Liver (tissue), 8 donors: ENCODE measurements at regions not wholly inside any gene's neighbourhood (a gene's known extent, or its start where the extent isn't known, plus 50 kb on each side); places are given as distances from the start of the nearest gene placed in this dataset.

ENCODE experiments used
- DNase-seq: peaks from one replicate; pipeline ENCODE4 v3.0.0-alpha.2; 2017; ENCODE audit warnings: low spot score
- H3K27ac ChIP-seq, 2 donors: one replicate each; pipeline ENCODE4 v1.7.0; 2013; ENCODE audit warnings: inconsistent platforms in 2 of 2, low read length in 2 of 2, control low read depth in 1 of 2, low read depth in 1 of 2, mild to moderate bottlenecking in 1 of 2
- H3K27me3 ChIP-seq, 4 donors: one replicate each; pipeline versions ENCODE4 v1.6.1 to v1.7.0; 2013; ENCODE audit warnings: low read length in 3 of 4, inconsistent platforms in 1 of 4, mild to moderate bottlenecking in 1 of 4, moderate library complexity in 1 of 4; ENCODE audit not compliant: control insufficient read depth in 4 of 4, insufficient read depth in 4 of 4
- H3K36me3 ChIP-seq, 4 donors: one replicate each; pipeline versions ENCODE4 v1.6.1 to v1.7.0; 2013; ENCODE audit warnings: low read length in 3 of 4, mild to moderate bottlenecking in 3 of 4, low read depth in 1 of 4, moderate library complexity in 1 of 4; ENCODE audit not compliant: control insufficient read depth in 4 of 4, insufficient read depth in 3 of 4
- H3K4me1 ChIP-seq, 4 donors: one replicate each; pipeline versions ENCODE4 v1.6.1 to v1.7.0; 2013; ENCODE audit warnings: low read length in 3 of 4, mild to moderate bottlenecking in 3 of 4, moderate library complexity in 1 of 4; ENCODE audit not compliant: control insufficient read depth in 4 of 4, insufficient read depth in 4 of 4
- H3K4me3 ChIP-seq, 3 donors: one replicate each; pipeline versions ENCODE4 v1.6.1 to v1.7.0; 2013; ENCODE audit warnings: low read length in 3 of 3, control low read depth in 1 of 3, low read depth in 1 of 3, mild to moderate bottlenecking in 1 of 3
- H3K9ac ChIP-seq, 2 donors: one replicate each; pipeline ENCODE4 v1.7.0; 2013; ENCODE audit warnings: low read length in 2 of 2, mild to moderate bottlenecking in 2 of 2, moderate library complexity in 2 of 2, control low read depth in 1 of 2, low read depth in 1 of 2
- H3K9me3 ChIP-seq, 4 donors: one replicate each; pipeline versions ENCODE4 v1.6.1 to v1.7.0; 2013; ENCODE audit warnings: low read length in 3 of 4; ENCODE audit not compliant: control insufficient read depth in 4 of 4
- FOXA2 ChIP-seq: IDR thresholded peaks from 2 replicates; pipeline ENCODE4 v1.6.1; 2016; ENCODE audit warnings: antibody characterized with exemption
- HNF4A ChIP-seq, 2 donors: conservative IDR thresholded peaks; 2 replicates each; pipeline ENCODE4 v1.6.1; 2016; ENCODE audit warnings: antibody characterized with exemption in 2 of 2, mild to moderate bottlenecking in 2 of 2
- HNF4G ChIP-seq: IDR thresholded peaks from 2 replicates; pipeline ENCODE4 v1.6.1; 2016; ENCODE audit warnings: antibody characterized with exemption
- JUND ChIP-seq, 2 donors: IDR thresholded peaks; 2 replicates each; pipeline ENCODE4 v1.6.1; 2016; ENCODE audit warnings: antibody characterized with exemption in 2 of 2
- RAD21 ChIP-seq, 2 donors: IDR thresholded peaks; 2 replicates each; pipeline ENCODE4 v1.6.1; 2016; ENCODE audit warnings: antibody characterized with exemption in 2 of 2, mild to moderate bottlenecking in 2 of 2
- RXRA ChIP-seq, 2 donors: IDR thresholded peaks; 2 replicates each; pipeline ENCODE4 v1.6.1; 2017 to 2018; ENCODE audit warnings: antibody characterized with exemption in 2 of 2, mild to moderate bottlenecking in 1 of 2
- WGBS: extraction: QIAGEN DNeasy Blood & Tissue Kit; methylation state at CpG from one replicate; pipeline ENCODE4 v1.1.7; 2013; 5-methylcytosine and 5-hydroxymethylcytosine counted together
- TF ChIP-seq, protein P1 (sequence below): fragments of 150-350 bp; IDR thresholded peaks from 2 replicates; pipeline ENCODE4 v1.5.1; 2017; ENCODE audit warnings: improper control_type of control experiment, low read depth, low read length; ENCODE audit not compliant: missing input control
- TF ChIP-seq, protein P2 (sequence below): IDR thresholded peaks from 2 replicates; pipeline ENCODE4 v1.6.1; 2016; ENCODE audit warnings: antibody characterized with exemption, mild to moderate bottlenecking
- TF ChIP-seq, protein P3 (sequence below): IDR thresholded peaks from 2 replicates; pipeline ENCODE4 v1.6.1; 2016; ENCODE audit warnings: antibody characterized with exemption
- TF ChIP-seq, protein P4 (sequence below): IDR thresholded peaks from 2 replicates; pipeline ENCODE4 v1.6.1; 2016; ENCODE audit warnings: antibody characterized with exemption
- TF ChIP-seq, protein P5 (sequence below): IDR thresholded peaks from 2 replicates; pipeline ENCODE4 v1.6.1; 2016; ENCODE audit warnings: antibody characterized with exemption
- donor health status: healthy.
- donor health status: healthy.
- donor health status: healthy.
- donor health status: healthy.
- donor health status: healthy.

DNA sequence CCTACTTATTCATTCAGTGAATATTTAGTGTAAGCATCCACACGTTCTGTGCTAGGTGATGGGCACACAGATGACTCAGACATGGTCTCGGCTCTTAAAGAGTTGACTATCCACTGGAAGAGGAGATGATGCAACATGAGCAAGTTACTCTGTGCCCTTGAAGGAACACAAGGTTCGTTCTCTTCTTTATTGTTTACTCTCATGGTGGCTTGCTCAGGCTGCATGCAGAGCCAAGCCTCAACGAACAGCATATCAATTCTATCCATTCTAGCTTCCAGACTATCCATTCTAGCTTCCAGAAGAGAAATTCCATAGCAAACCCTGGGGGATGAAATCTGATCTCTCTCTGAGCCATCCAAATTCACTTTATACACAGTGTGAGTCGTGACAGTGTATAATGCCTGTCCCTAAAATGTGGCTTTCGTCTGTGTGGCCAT is 68.1 kb upstream of the CTAGE1 start:
- H3K4me1 ChIP-seq: peaks cover 4 to 23% (median 15%) of the 10 kb centered on the region in 4 donors
- H3K9me3 ChIP-seq: no peaks in the 10 kb centered on the region
- no peaks in the 10 kb centered on the region for H3K36me3 ChIP-seq
- no peak overlapping the region for H3K4me3 ChIP-seq
- H3K27ac ChIP-seq: no peak overlapping the region
- no peak overlapping the region for H3K9ac ChIP-seq
- DNase-seq: no peak
- WGBS: 87% methylated on average over 6 of the region's 6 CpGs
- H3K27me3 ChIP-seq: no peaks in the 10 kb centered on the region
- TF ChIP-seq, protein P1, sequence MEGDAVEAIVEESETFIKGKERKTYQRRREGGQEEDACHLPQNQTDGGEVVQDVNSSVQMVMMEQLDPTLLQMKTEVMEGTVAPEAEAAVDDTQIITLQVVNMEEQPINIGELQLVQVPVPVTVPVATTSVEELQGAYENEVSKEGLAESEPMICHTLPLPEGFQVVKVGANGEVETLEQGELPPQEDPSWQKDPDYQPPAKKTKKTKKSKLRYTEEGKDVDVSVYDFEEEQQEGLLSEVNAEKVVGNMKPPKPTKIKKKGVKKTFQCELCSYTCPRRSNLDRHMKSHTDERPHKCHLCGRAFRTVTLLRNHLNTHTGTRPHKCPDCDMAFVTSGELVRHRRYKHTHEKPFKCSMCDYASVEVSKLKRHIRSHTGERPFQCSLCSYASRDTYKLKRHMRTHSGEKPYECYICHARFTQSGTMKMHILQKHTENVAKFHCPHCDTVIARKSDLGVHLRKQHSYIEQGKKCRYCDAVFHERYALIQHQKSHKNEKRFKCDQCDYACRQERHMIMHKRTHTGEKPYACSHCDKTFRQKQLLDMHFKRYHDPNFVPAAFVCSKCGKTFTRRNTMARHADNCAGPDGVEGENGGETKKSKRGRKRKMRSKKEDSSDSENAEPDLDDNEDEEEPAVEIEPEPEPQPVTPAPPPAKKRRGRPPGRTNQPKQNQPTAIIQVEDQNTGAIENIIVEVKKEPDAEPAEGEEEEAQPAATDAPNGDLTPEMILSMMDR: no peak
- TF ChIP-seq RAD21 (IDR thresholded peaks at IDR 0.05) (no peak), FOXA2 (no peak), HNF4A (conservative IDR thresholded peaks at IDR 0.05) (no peak), RXRA (IDR thresholded peaks at IDR 0.05) (no peak), JUND (IDR thresholded peaks at IDR 0.05) (no peak), HNF4G (no peak)
- TF ChIP-seq, protein P2, sequence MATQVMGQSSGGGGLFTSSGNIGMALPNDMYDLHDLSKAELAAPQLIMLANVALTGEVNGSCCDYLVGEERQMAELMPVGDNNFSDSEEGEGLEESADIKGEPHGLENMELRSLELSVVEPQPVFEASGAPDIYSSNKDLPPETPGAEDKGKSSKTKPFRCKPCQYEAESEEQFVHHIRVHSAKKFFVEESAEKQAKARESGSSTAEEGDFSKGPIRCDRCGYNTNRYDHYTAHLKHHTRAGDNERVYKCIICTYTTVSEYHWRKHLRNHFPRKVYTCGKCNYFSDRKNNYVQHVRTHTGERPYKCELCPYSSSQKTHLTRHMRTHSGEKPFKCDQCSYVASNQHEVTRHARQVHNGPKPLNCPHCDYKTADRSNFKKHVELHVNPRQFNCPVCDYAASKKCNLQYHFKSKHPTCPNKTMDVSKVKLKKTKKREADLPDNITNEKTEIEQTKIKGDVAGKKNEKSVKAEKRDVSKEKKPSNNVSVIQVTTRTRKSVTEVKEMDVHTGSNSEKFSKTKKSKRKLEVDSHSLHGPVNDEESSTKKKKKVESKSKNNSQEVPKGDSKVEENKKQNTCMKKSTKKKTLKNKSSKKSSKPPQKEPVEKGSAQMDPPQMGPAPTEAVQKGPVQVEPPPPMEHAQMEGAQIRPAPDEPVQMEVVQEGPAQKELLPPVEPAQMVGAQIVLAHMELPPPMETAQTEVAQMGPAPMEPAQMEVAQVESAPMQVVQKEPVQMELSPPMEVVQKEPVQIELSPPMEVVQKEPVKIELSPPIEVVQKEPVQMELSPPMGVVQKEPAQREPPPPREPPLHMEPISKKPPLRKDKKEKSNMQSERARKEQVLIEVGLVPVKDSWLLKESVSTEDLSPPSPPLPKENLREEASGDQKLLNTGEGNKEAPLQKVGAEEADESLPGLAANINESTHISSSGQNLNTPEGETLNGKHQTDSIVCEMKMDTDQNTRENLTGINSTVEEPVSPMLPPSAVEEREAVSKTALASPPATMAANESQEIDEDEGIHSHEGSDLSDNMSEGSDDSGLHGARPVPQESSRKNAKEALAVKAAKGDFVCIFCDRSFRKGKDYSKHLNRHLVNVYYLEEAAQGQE: no peak
- TF ChIP-seq, protein P3, sequence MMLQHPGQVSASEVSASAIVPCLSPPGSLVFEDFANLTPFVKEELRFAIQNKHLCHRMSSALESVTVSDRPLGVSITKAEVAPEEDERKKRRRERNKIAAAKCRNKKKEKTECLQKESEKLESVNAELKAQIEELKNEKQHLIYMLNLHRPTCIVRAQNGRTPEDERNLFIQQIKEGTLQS: no peak
- TF ChIP-seq, protein P4, sequence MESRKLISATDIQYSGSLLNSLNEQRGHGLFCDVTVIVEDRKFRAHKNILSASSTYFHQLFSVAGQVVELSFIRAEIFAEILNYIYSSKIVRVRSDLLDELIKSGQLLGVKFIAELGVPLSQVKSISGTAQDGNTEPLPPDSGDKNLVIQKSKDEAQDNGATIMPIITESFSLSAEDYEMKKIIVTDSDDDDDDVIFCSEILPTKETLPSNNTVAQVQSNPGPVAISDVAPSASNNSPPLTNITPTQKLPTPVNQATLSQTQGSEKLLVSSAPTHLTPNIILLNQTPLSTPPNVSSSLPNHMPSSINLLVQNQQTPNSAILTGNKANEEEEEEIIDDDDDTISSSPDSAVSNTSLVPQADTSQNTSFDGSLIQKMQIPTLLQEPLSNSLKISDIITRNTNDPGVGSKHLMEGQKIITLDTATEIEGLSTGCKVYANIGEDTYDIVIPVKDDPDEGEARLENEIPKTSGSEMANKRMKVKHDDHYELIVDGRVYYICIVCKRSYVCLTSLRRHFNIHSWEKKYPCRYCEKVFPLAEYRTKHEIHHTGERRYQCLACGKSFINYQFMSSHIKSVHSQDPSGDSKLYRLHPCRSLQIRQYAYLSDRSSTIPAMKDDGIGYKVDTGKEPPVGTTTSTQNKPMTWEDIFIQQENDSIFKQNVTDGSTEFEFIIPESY: no peak
- TF ChIP-seq, protein P5, sequence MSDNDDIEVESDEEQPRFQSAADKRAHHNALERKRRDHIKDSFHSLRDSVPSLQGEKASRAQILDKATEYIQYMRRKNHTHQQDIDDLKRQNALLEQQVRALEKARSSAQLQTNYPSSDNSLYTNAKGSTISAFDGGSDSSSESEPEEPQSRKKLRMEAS: no peak

DNA sequence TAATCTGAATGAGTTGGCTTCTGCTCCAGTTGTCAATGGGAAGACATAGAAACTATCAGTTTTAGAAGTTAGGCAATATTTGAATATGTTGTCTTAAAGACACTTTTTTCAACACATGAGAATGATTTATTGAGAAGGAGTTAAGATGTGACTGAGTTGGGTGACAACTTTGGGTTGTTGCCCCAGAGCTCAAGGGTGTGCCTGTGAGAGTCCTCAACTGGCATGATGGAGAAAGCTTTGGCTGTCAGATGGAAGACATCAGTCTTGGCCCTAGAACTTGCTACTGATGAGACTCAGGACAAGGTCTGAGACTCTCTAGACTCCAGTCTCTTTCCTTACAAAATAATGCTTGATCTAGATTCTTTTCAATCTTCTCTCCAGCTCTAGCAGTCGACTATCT is 69.0 kb upstream of the CTAGE1 start:
- Histone ChIP-seq H3K4me3 (no peak overlapping the region), H3K4me1 (peaks cover 4 to 23% (median 15%) of the 10 kb centered on the region in 4 donors), H3K27me3 (no peaks in the 10 kb centered on the region), H3K36me3 (no peaks in the 10 kb centered on the region), H3K27ac (no peak overlapping the region), H3K9me3 (no peaks in the 10 kb centered on the region), H3K9ac (no peak overlapping the region)
- TF ChIP-seq, protein P2: no peak
- TF ChIP-seq HNF4G: no peak
- 55% methylated on average over 1 of the region's 1 CpG for WGBS
- DNase-seq: no peak
